OCI-LY7 (cell line): ENCODE measurements at regions not wholly inside any gene's neighbourhood (a gene's known extent, or its start where the extent isn't known, plus 50 kb on each side); places are given as distances from the start of the nearest gene placed in this dataset.

ENCODE experiments used
- BruUV-seq: library from RNA; stranded (reverse); fragments of 400-500 nt; replicated peaks from 2 replicates; lab custom pipeline; 2021; lab: Mats Ljungman, UMichigan
- CTCF ChIA-PET: fragments of 300-600 bp; sonication (Branson Sonifier 250); formaldehyde crosslinking; loops from one replicate; lab custom pipeline; 2022; ENCODE audit warnings: antibody characterized with exemption; ENCODE audit not compliant: unreplicated experiment; lab: Charles Lee
- POLR2A ChIA-PET: fragments of 300-600 bp; sonication (Branson Sonifier 250); formaldehyde crosslinking; loops from one replicate; lab custom pipeline; 2022; ENCODE audit warnings: antibody characterized with exemption; lab: Charles Lee
- DNase-seq: peaks from one replicate; pipeline ENCODE4 v3.0.0-alpha.2; 2015; ENCODE audit warnings: low spot score
- H2AFZ ChIP-seq: fragments of 200-600 bp; sonication (generic), shearing (Covaris generic); 2 replicates; pipeline ENCODE4 v1.6.1; 2014; ENCODE audit warnings: mild to moderate bottlenecking, antibody characterized with exemption, low read length, moderate library complexity
- H3K27ac ChIP-seq: fragments of 200-600 bp; sonication (generic); 2 replicates; pipeline ENCODE4 v1.5.1; 2014; ENCODE audit warnings: mixed run types, low read depth, mild to moderate bottlenecking, moderate library complexity, low read length, inconsistent platforms; ENCODE audit not compliant: poor library complexity, severe bottlenecking
- H3K36me3 ChIP-seq: fragments of 200-600 bp; sonication (generic); 2 replicates; pipeline ENCODE4 v1.6.1; 2014; ENCODE audit warnings: mild to moderate bottlenecking, antibody characterized with exemption, low read length, moderate library complexity, mixed read lengths; ENCODE audit not compliant: insufficient read depth
- H3K4me1 ChIP-seq: fragments of 200-600 bp; sonication (generic); 2 replicates; pipeline ENCODE4 v1.5.1; 2014; ENCODE audit warnings: mild to moderate bottlenecking, low read length; ENCODE audit not compliant: insufficient read depth, poor library complexity, severe bottlenecking
- H3K4me2 ChIP-seq: fragments of 200-600 bp; sonication (generic); 2 replicates; pipeline ENCODE4 v1.6.1; 2014; ENCODE audit warnings: mild to moderate bottlenecking, low read length
- H3K4me3 ChIP-seq: fragments of 200-600 bp; sonication (generic); 2 replicates; pipeline ENCODE4 v1.5.1; 2014; ENCODE audit warnings: mild to moderate bottlenecking, low read depth, low read length; ENCODE audit not compliant: poor library complexity, severe bottlenecking
- H3K79me2 ChIP-seq: fragments of 200-600 bp; sonication (generic); 2 replicates; pipeline ENCODE4 v1.6.1; 2016; ENCODE audit warnings: low read depth, mild to moderate bottlenecking, low read length, moderate library complexity, mixed read lengths; ENCODE audit not compliant: insufficient read depth
- H3K9me2 ChIP-seq: fragments of 200-600 bp; sonication (generic); 2 replicates; pipeline ENCODE4 v1.6.1; 2016; ENCODE audit warnings: mild to moderate bottlenecking, low read length, mixed read lengths; ENCODE audit not compliant: insufficient read depth
- H3K9me3 ChIP-seq: fragments of 200-600 bp; sonication (generic); 2 replicates; pipeline ENCODE4 v1.6.1; 2014; ENCODE audit warnings: mild to moderate bottlenecking, mixed run types, low read length, mixed read lengths
- H4K20me1 ChIP-seq: fragments of 200-600 bp; sonication (generic); 2 replicates; pipeline ENCODE4 v1.6.1; 2014; ENCODE audit warnings: mild to moderate bottlenecking, antibody characterized with exemption, low read length, moderate library complexity, mixed read lengths; ENCODE audit not compliant: insufficient read depth
- EZH2phosphoT487 ChIP-seq: fragments of 200-600 bp; sonication (generic); IDR thresholded peaks from 2 replicates; pipeline ENCODE4 v1.6.1; 2018; ENCODE audit warnings: low read depth, borderline replicate concordance, mild to moderate bottlenecking, mixed run types, antibody characterized with exemption, low read length, moderate library complexity, mixed read lengths
- intact Hi-C: fragments of 100-400 bp; cut with micrococcal nuclease; formaldehyde crosslinking; loops from one replicate; pipeline ENCODE4 v1.10.0; 2022; ENCODE audit not compliant: unreplicated experiment
- TF ChIP-seq, protein P1 (sequence below): fragments of 200-600 bp; sonication (generic); conservative IDR thresholded peaks from 2 replicates; pipeline ENCODE4 v1.5.1; 2014; ENCODE audit warnings: mild to moderate bottlenecking, antibody characterized with exemption, low read length, moderate library complexity, mixed read lengths

DNA sequence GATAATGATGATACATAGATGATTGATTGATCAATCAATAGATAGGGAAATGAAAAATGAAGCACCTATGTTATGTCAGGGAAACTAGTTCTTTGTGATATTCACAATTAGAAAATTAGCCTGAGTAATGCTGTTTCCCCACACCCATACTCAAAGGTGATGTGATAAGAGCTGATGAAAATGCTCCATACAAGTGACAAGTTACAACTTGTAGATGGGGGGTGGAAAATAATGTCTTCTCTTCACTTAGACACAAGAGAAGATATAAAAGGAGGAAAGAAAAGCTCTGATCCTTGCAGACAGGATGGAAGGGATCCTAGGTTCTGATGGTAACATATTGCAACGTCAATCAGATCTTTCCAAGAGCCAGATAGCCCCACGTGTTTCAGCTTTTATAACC lies 365.9 kb downstream of the AKAIN1 start:
- H3K4me1 ChIP-seq = no peaks in the 10 kb centered on the region
- H3K4me2 ChIP-seq = no peak overlapping the region
- intact Hi-C loops = no loop called here
- H4K20me1 ChIP-seq = no peaks in the 10 kb centered on the region
- no TSS peak for BruUV-seq
- H2AFZ ChIP-seq = no peak overlapping the region
- ChIA-PET POLR2A (no interaction called here), CTCF (no interaction called here)
- H3K9me2 ChIP-seq = no peaks in the 10 kb centered on the region
- DNase-seq = no peak
- TF ChIP-seq, protein P1, sequence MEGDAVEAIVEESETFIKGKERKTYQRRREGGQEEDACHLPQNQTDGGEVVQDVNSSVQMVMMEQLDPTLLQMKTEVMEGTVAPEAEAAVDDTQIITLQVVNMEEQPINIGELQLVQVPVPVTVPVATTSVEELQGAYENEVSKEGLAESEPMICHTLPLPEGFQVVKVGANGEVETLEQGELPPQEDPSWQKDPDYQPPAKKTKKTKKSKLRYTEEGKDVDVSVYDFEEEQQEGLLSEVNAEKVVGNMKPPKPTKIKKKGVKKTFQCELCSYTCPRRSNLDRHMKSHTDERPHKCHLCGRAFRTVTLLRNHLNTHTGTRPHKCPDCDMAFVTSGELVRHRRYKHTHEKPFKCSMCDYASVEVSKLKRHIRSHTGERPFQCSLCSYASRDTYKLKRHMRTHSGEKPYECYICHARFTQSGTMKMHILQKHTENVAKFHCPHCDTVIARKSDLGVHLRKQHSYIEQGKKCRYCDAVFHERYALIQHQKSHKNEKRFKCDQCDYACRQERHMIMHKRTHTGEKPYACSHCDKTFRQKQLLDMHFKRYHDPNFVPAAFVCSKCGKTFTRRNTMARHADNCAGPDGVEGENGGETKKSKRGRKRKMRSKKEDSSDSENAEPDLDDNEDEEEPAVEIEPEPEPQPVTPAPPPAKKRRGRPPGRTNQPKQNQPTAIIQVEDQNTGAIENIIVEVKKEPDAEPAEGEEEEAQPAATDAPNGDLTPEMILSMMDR = no peak
- no peaks in the 10 kb centered on the region for H3K36me3 ChIP-seq
- no peaks in the 10 kb centered on the region for H3K9me3 ChIP-seq
- no peaks in the 10 kb centered on the region for H3K79me2 ChIP-seq
- H3K4me3 ChIP-seq = no peak overlapping the region
- H3K27ac ChIP-seq = no peak overlapping the region

DNA sequence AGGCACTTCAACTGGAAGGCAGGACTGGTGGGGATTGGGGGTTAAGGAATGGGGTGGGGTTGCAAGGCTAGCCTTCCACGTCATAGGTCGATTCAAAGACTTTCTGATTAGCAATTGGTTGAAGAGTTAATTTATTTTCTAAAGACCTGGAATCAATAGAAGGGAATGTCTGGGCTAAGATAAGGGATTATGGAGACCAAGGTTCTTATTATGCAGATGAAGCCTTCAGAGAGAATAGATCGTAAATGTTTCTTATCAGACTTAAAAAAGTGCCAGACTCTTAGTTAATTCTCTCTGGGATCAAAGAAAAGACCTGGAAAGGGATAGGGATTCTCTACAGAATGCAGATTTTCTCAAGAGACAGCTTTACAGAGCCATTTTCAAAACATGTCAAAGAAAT lies 368.0 kb upstream of the DLGAP1 start:
- Histone ChIP-seq H3K9me2 (no peaks in the 10 kb centered on the region), H3K36me3 (no peaks in the 10 kb centered on the region), H3K4me2 (no peak overlapping the region), H3K27ac (no peak overlapping the region), H3K9me3 (no peaks in the 10 kb centered on the region), H3K4me3 (no peak overlapping the region), H3K79me2 (no peaks in the 10 kb centered on the region), H3K4me1 (no peaks in the 10 kb centered on the region), H4K20me1 (no peaks in the 10 kb centered on the region), H2AFZ (no peak overlapping the region)
- TF ChIP-seq, protein P1 = no peak
- TF ChIP-seq EZH2phosphoT487 = no peak
- ChIA-PET POLR2A (interaction anchor here (0.6 kb wide), 1 partner anchor 14 kb away, joined by 3 read pairs; no protein-coding TSS in a partner anchor), CTCF (no interaction called here)
- intact Hi-C loops = no loop called here
- BruUV-seq = no TSS peak
- DNase-seq = no peak

DNA sequence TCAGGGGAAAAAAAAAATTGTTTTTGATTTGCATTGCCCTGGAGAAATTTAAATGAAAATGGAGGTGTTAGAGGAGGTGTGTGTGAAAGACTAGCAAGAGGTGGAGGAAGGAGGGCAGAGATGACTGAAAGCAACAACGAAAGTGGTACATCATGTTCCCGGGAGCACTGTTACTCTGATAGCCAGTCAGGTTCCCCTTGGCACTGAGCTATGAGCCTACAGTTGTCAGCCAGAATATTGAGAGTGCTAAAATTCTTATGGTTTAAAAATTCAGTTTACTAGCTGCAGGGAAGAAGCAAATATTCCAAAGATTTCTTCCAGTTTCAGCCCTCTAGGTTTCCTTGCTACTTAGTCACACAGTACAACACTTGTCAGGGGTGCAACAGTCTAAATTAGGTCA lies 366.7 kb upstream of the DLGAP1 start:
- intact Hi-C loops = no loop called here

More for the DNA sequence above, 366.7 kb upstream of the DLGAP1 start:
- Histone ChIP-seq H3K4me1 (no peaks in the 10 kb centered on the region), H3K9me3 (no peaks in the 10 kb centered on the region), H3K27ac (no peak overlapping the region), H3K4me3 (no peak overlapping the region), H3K4me2 (no peak overlapping the region), H3K79me2 (no peaks in the 10 kb centered on the region), H3K36me3 (no peaks in the 10 kb centered on the region), H4K20me1 (no peaks in the 10 kb centered on the region), H2AFZ (no peak overlapping the region), H3K9me2 (no peaks in the 10 kb centered on the region)
- no peak for TF ChIP-seq EZH2phosphoT487
- TF ChIP-seq, protein P1 = no peak
- ChIA-PET CTCF (no interaction called here), POLR2A (no interaction called here)
- no peak for DNase-seq
- no TSS peak for BruUV-seq
